GM18505 (cell line): ENCODE measurements at regions not wholly inside any gene's neighbourhood (a gene's known extent, or its start where the extent isn't known, plus 50 kb on each side); places are given as distances from the start of the nearest gene placed in this dataset.

Experiments
- ATAC-seq: cut with Tn5 transposase; IDR thresholded peaks from one replicate; pipeline ENCODE4 v1.9.1; 2021; ENCODE audit not compliant: unreplicated experiment
- POLR2A ChIP-seq: IDR thresholded peaks from 4 replicates; pipeline ENCODE4 v1.6.1; 2011; ENCODE audit warnings: borderline replicate concordance; ENCODE audit not compliant: insufficient read depth, insufficient read length; ENCODE audit errors: extremely low read depth

GRCh38 chr18:45509535-45509934 lies 105.7 kb upstream of the SLC14A2 start:
- no peak for TF ChIP-seq POLR2A
- ATAC-seq: no peak

- no peak for TF ChIP-seq POLR2A
- no peak for ATAC-seq
These were observed 104.6 kb upstream of the SLC14A2 start for GRCh38 chr18:45510656-45511055.

GRCh38 chr18:45512363-45512953 lies 102.8 kb upstream of the SLC14A2 start:
- no peak for TF ChIP-seq POLR2A
- ATAC-seq: no peak

GRCh38 chr18:45517181-45517741 lies 98.0 kb upstream of the SLC14A2 start:
- no peak for ATAC-seq
- TF ChIP-seq POLR2A: no peak

GRCh38 chr18:45518311-45519155 lies 96.7 kb upstream of the SLC14A2 start:
- ATAC-seq: no peak
- TF ChIP-seq POLR2A: no peak

- ATAC-seq: no peak
- no peak for TF ChIP-seq POLR2A
These were observed 95.6 kb upstream of the SLC14A2 start for GRCh38 chr18:45519411-45520280.

- no peak for ATAC-seq
- no peak for TF ChIP-seq POLR2A
These were observed 94.1 kb upstream of the SLC14A2 start for GRCh38 chr18:45521136-45521535.

- TF ChIP-seq POLR2A: no peak
- no peak for ATAC-seq
These were observed 93.5 kb upstream of the SLC14A2 start for GRCh38 chr18:45521777-45522176.

GRCh38 chr18:45522371-45522770 lies 92.9 kb upstream of the SLC14A2 start:
- TF ChIP-seq POLR2A: no peak
- no peak for ATAC-seq

- ATAC-seq: no peak
- no peak for TF ChIP-seq POLR2A
These were observed 90.0 kb upstream of the SLC14A2 start for GRCh38 chr18:45525301-45525700.

- TF ChIP-seq POLR2A: no peak
- no peak for ATAC-seq
These were observed 89.0 kb upstream of the SLC14A2 start for GRCh38 chr18:45526114-45526841.

- no peak for TF ChIP-seq POLR2A
- no peak for ATAC-seq
These were observed 87.4 kb upstream of the SLC14A2 start for GRCh38 chr18:45527891-45528290.
